DMS 273 treated with DMSO at 0.1 percent for 48 hours (cell line): ENCODE measurements at regions not wholly inside any gene's neighbourhood (a gene's known extent, or its start where the extent isn't known, plus 50 kb on each side); places are given as distances from the start of the nearest gene placed in this dataset.

Experiments used
- DNase-seq: peaks from one replicate; lab custom pipeline; 2025; lab: John Stamatoyannopoulos, UW

GRCh38 chr13:39283072-39283471 lies 244.8 kb downstream of the NHLRC3 start:
- DNase-seq, result no peak

- no peak for DNase-seq
Observed at GRCh38 chr13:39284801-39285388, 246.6 kb downstream of the NHLRC3 start.
